WTC11 (cell line): ENCODE measurements at regions not wholly inside any gene's neighbourhood (a gene's known extent, or its start where the extent isn't known, plus 50 kb on each side); places are given as distances from the start of the nearest gene placed in this dataset.

Experiments
- CREB1 ChIP-seq: sonication (generic); formaldehyde crosslinking; IDR thresholded peaks from 2 replicates; pipeline ENCODE4 v1.8.0; 2023; ENCODE audit warnings: mild to moderate bottlenecking, missing genetic modification reagents
- CTCF ChIP-seq: fragments of 200-600 bp; IDR thresholded peaks from 2 replicates; pipeline ENCODE4 v1.8.0; 2022; ENCODE audit warnings: antibody characterized with exemption
- FOXK1 ChIP-seq: sonication (generic); formaldehyde crosslinking; IDR thresholded peaks from 2 replicates; pipeline ENCODE4 v1.8.0; 2022; ENCODE audit warnings: mild to moderate bottlenecking, moderate library complexity, missing genetic modification reagents
- TEAD4 ChIP-seq: sonication (generic); formaldehyde crosslinking; IDR thresholded peaks from 2 replicates; pipeline ENCODE4 v1.8.0; 2022; ENCODE audit warnings: mild to moderate bottlenecking, missing genetic modification reagents
- ZMAT4 ChIP-seq: fragments of 250-450 bp; sonication (Bioruptor Pico); IDR thresholded peaks from 2 replicates; pipeline ENCODE4 v1.9.0; 2021; ENCODE audit warnings: mild to moderate bottlenecking
- TF ChIP-seq, protein P1 (sequence below): sonication (generic); formaldehyde crosslinking; IDR thresholded peaks from 2 replicates; pipeline ENCODE4 v1.8.1; 2022; ENCODE audit warnings: missing genetic modification reagents, borderline replicate concordance
- TF ChIP-seq, protein P2 (sequence below): sonication (generic); formaldehyde crosslinking; IDR thresholded peaks from 2 replicates; pipeline ENCODE4 v1.8.0; 2022; ENCODE audit warnings: mild to moderate bottlenecking, missing genetic modification reagents
- TF ChIP-seq, protein P3 (sequence below): sonication (generic); formaldehyde crosslinking; IDR thresholded peaks from 2 replicates; pipeline ENCODE4 v1.8.0; 2023; ENCODE audit warnings: missing genetic modification reagents
- TF ChIP-seq, protein P4 (sequence below): sonication (generic); formaldehyde crosslinking; IDR thresholded peaks from 2 replicates; pipeline ENCODE4 v1.8.1; 2023; ENCODE audit warnings: mild to moderate bottlenecking, missing genetic modification reagents, moderate library complexity

GRCh38 chr16:60328152-60328551 is 1594.0 kb upstream of the GOT2 start:
- TF ChIP-seq CTCF, result no peak
- TF ChIP-seq, protein P1, sequence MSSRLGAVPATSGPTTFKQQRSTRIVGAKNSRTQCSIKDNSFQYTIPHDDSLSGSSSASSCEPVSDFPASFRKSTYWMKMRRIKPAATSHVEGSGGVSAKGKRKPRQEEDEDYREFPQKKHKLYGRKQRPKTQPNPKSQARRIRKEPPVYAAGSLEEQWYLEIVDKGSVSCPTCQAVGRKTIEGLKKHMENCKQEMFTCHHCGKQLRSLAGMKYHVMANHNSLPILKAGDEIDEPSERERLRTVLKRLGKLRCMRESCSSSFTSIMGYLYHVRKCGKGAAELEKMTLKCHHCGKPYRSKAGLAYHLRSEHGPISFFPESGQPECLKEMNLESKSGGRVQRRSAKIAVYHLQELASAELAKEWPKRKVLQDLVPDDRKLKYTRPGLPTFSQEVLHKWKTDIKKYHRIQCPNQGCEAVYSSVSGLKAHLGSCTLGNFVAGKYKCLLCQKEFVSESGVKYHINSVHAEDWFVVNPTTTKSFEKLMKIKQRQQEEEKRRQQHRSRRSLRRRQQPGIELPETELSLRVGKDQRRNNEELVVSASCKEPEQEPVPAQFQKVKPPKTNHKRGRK (CRISPR knock-in tag), result no peak
- TF ChIP-seq, protein P2, sequence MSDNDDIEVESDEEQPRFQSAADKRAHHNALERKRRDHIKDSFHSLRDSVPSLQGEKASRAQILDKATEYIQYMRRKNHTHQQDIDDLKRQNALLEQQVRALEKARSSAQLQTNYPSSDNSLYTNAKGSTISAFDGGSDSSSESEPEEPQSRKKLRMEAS (CRISPR knock-in tag), result no peak
- TF ChIP-seq, protein P3, sequence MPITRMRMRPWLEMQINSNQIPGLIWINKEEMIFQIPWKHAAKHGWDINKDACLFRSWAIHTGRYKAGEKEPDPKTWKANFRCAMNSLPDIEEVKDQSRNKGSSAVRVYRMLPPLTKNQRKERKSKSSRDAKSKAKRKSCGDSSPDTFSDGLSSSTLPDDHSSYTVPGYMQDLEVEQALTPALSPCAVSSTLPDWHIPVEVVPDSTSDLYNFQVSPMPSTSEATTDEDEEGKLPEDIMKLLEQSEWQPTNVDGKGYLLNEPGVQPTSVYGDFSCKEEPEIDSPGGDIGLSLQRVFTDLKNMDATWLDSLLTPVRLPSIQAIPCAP (CRISPR knock-in tag), result no peak
- no peak for TF ChIP-seq FOXK1 (CRISPR knock-in tag)
- TF ChIP-seq, protein P4, sequence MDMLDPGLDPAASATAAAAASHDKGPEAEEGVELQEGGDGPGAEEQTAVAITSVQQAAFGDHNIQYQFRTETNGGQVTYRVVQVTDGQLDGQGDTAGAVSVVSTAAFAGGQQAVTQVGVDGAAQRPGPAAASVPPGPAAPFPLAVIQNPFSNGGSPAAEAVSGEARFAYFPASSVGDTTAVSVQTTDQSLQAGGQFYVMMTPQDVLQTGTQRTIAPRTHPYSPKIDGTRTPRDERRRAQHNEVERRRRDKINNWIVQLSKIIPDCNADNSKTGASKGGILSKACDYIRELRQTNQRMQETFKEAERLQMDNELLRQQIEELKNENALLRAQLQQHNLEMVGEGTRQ (CRISPR knock-in tag), result no peak
- TF ChIP-seq ZMAT4 (CRISPR knock-in tag), result no peak
- TF ChIP-seq TEAD4 (CRISPR knock-in tag), result no peak
- TF ChIP-seq CREB1 (CRISPR knock-in tag), result no peak
